ENCODE measurements at regions not wholly inside any gene's neighbourhood (a gene's known extent, or its start where the extent isn't known, plus 50 kb on each side); places are given as distances from the start of the nearest gene placed in this dataset.
"Not testable (repeated sequence)": the region's sequence is repeated elsewhere in the genome, so short reads cannot be mapped to it uniquely, and the experiment has no call there.

GRCh38 chr5:124512236-124512635 lies 234.2 kb downstream of the ZNF608 start:
- DNase-seq (ENCODE audit: low spot score) = no peak

GRCh38 chr5:124511791-124512190 lies 234.6 kb downstream of the ZNF608 start:
- DNase-seq (ENCODE audit: low spot score) = no peak

- no peak for DNase-seq (ENCODE audit: low spot score)
Observed at GRCh38 chr5:124507688-124508087, 238.8 kb downstream of the ZNF608 start.

- DNase-seq (ENCODE audit: low spot score) = no peak
Observed at GRCh38 chr5:124504081-124504916, 242.1 kb downstream of the ZNF608 start.

GRCh38 chr5:124502551-124502950 lies 243.9 kb downstream of the ZNF608 start:
- DNase-seq (ENCODE audit: low spot score) = no peak

GRCh38 chr5:124499818-124500217 lies 246.6 kb downstream of the ZNF608 start:
- not testable (repeated sequence) for DNase-seq (ENCODE audit: low spot score)

- not testable (repeated sequence) for DNase-seq (ENCODE audit: low spot score)
Observed at GRCh38 chr5:124496968-124497367, 249.5 kb downstream of the ZNF608 start.

GRCh38 chr5:124494540-124495116 lies 251.8 kb downstream of the ZNF608 start:
- no peak for DNase-seq (ENCODE audit: low spot score)

- no peak for DNase-seq (ENCODE audit: low spot score)
Observed at GRCh38 chr5:124492444-124493224, 253.8 kb downstream of the ZNF608 start.

GRCh38 chr5:124490315-124490714 lies 256.1 kb downstream of the ZNF608 start:
- not testable (repeated sequence) for DNase-seq (ENCODE audit: low spot score)

- DNase-seq (ENCODE audit: low spot score) = no peak
Observed at GRCh38 chr5:124481419-124481818, 265.0 kb downstream of the ZNF608 start.

GRCh38 chr5:124480964-124481363 lies 265.5 kb downstream of the ZNF608 start:
- no peak for DNase-seq (ENCODE audit: low spot score)

GRCh38 chr5:124480022-124480421 lies 266.4 kb downstream of the ZNF608 start:
- no peak for DNase-seq (ENCODE audit: low spot score)

GRCh38 chr5:124478264-124478663 lies 268.2 kb downstream of the ZNF608 start:
- no peak for DNase-seq (ENCODE audit: low spot score)

GRCh38 chr5:124477577-124477976 lies 268.9 kb downstream of the ZNF608 start:
- no peak for DNase-seq (ENCODE audit: low spot score)

GRCh38 chr5:124477062-124477461 lies 269.4 kb downstream of the ZNF608 start:
- no peak for DNase-seq (ENCODE audit: low spot score)

- DNase-seq (ENCODE audit: low spot score) = no peak
Observed at GRCh38 chr5:124474528-124475215, 271.8 kb downstream of the ZNF608 start.

GRCh38 chr5:124468671-124469411 lies 277.6 kb downstream of the ZNF608 start:
- DNase-seq (ENCODE audit: low spot score) = no peak

- DNase-seq (ENCODE audit: low spot score) = no peak
Observed at GRCh38 chr5:124467745-124468144, 278.7 kb downstream of the ZNF608 start.

- no peak for DNase-seq (ENCODE audit: low spot score)
Observed at GRCh38 chr5:124466011-124466410, 280.4 kb downstream of the ZNF608 start.

- no peak for DNase-seq (ENCODE audit: low spot score)
Observed at GRCh38 chr5:124463851-124464250, 282.6 kb downstream of the ZNF608 start.

- DNase-seq (ENCODE audit: low spot score) = no peak
Observed at GRCh38 chr5:124462751-124463150, 283.7 kb downstream of the ZNF608 start.
